ENCODE measurements at regions not wholly inside any gene's neighbourhood (a gene's known extent, or its start where the extent isn't known, plus 50 kb on each side); places are given as distances from the start of the nearest gene placed in this dataset.
A peak's percentile ranks its signal among the peaks of the same experiment; 100 is the strongest.

DNA sequence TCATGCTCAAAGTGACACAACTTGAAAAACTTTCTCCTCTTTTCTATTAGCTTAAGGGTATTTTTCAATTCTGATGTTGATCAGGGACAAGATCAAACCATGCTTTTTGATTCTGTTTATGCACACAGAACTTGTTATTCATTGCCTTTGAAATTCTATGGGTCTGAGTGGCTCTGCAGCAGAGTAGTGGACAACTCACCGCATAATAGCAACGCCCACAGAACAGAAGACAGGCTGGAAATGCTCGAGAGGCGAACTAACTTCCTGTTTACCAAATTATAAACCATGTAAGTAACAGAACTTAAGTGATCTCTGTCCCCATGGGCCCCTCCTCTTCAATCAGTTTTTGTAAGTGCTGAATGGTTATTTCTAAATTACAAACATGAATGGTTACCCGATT, 131.2 kb downstream of the CBLN2 start (continued):
- TF ChIP-seq, protein P1, sequence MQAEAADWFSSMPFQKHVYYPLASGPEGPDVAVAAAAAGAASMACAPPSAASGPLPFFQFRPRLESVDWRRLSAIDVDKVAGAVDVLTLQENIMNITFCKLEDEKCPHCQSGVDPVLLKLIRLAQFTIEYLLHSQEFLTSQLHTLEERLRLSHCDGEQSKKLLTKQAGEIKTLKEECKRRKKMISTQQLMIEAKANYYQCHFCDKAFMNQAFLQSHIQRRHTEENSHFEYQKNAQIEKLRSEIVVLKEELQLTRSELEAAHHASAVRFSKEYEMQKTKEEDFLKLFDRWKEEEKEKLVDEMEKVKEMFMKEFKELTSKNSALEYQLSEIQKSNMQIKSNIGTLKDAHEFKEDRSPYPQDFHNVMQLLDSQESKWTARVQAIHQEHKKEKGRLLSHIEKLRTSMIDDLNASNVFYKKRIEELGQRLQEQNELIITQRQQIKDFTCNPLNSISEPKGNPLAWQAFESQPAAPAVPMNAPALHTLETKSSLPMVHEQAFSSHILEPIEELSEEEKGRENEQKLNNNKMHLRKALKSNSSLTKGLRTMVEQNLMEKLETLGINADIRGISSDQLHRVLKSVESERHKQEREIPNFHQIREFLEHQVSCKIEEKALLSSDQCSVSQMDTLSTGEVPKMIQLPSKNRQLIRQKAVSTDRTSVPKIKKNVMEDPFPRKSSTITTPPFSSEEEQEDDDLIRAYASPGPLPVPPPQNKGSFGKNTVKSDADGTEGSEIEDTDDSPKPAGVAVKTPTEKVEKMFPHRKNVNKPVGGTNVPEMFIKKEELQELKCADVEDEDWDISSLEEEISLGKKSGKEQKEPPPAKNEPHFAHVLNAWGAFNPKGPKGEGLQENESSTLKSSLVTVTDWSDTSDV (CRISPR knock-in tag; IDR thresholded peaks at IDR 0.05): no peak

GRCh38 chr18:72411261-72411660, 132.9 kb downstream of the CBLN2 start:
- CTCF ChIA-PET (ENCODE audit: low intra/inter-chr PET ratio, low total read pairs): no interaction called here
- no TSS peak for BruUV-seq (replicated peaks)
- Histone ChIP-seq H3K4me3 (replicated peaks in 1 of 3; ENCODE audit: insufficient read depth in 1 of 3, low read depth in 2 of 3, low read length in 3 of 3) (no peak overlapping the region), H3K27ac (ENCODE audit: extremely low read length, insufficient read depth, low read length) (no peak overlapping the region), H3K9ac (ENCODE audit: insufficient read depth, low read depth, low read length) (no peak overlapping the region), H3K9me3 (ENCODE audit: low read length) (peaks cover 14% of the 10 kb centered on the region; the same call in 1 of the 2 replicates), H3K4me1 (ENCODE audit: insufficient read depth, low read length) (no peaks in the 10 kb centered on the region), H3K27me3 (ENCODE audit: control insufficient read depth in 1 of 2, insufficient read depth in 2 of 2, low read length in 2 of 2) (no peaks in the 10 kb centered on the region), H3K79me2 (ENCODE audit: insufficient read depth, low read length) (no peaks in the 10 kb centered on the region), H3K4me2 (ENCODE audit: low read depth, low read length) (no peak overlapping the region), H4K20me1 (ENCODE audit: insufficient read depth, low read length) (no peaks in the 10 kb centered on the region), H2AFZ (ENCODE audit: low read length) (no peak overlapping the region), H3K36me3 (replicated peaks in 1 of 2; ENCODE audit: control insufficient read depth in 1 of 2, insufficient read depth in 2 of 2, low read length in 2 of 2) (no peaks in the 10 kb centered on the region)
- DNase-seq (ENCODE audit: low spot score) (no peak), ATAC-seq (no peak), FAIRE-seq (no peak)
- TF ChIP-seq ZNF234 (CRISPR knock-in tag; conservative IDR thresholded peaks at IDR 0.05): no peak
- no peak for TF ChIP-seq MZF1 (CRISPR knock-in tag; IDR thresholded peaks at IDR 0.05; ENCODE audit: borderline replicate concordance)
- POLR2A ChIA-PET: no interaction called here
- in situ Hi-C loops (cut with HindIII; ENCODE audit: extremely low pct_ligation_motif_present, low pct_unique_long_range_greater_than_20kb) (no loop called here), intact Hi-C loops (cut with micrococcal nuclease; ENCODE audit: unreplicated experiment) (no loop called here)
- WGBS (ENCODE audit: low lambda C conversion rate): 1% methylated on average over 5 of the region's 5 CpGs

- no TSS peak for BruUV-seq (replicated peaks)
- Histone ChIP-seq H3K36me3 (replicated peaks in 1 of 2; ENCODE audit: control insufficient read depth in 1 of 2, insufficient read depth in 2 of 2, low read length in 2 of 2) (no peaks in the 10 kb centered on the region), H3K4me2 (ENCODE audit: low read depth, low read length) (no peak overlapping the region), H3K9ac (ENCODE audit: insufficient read depth, low read depth, low read length) (no peak overlapping the region), H3K4me1 (ENCODE audit: insufficient read depth, low read length) (no peaks in the 10 kb centered on the region), H3K4me3 (replicated peaks in 1 of 3; ENCODE audit: insufficient read depth in 1 of 3, low read depth in 2 of 3, low read length in 3 of 3) (no peak overlapping the region), H3K79me2 (ENCODE audit: insufficient read depth, low read length) (no peaks in the 10 kb centered on the region), H2AFZ (ENCODE audit: low read length) (no peak overlapping the region), H3K9me3 (ENCODE audit: low read length) (peaks cover 14% of the 10 kb centered on the region; the same call in 1 of the 2 replicates), H3K27me3 (ENCODE audit: control insufficient read depth in 1 of 2, insufficient read depth in 2 of 2, low read length in 2 of 2) (no peaks in the 10 kb centered on the region), H4K20me1 (ENCODE audit: insufficient read depth, low read length) (no peaks in the 10 kb centered on the region), H3K27ac (ENCODE audit: extremely low read length, insufficient read depth, low read length) (no peak overlapping the region)
- no peak for FAIRE-seq
- intact Hi-C loops (cut with micrococcal nuclease; ENCODE audit: unreplicated experiment): no loop called here
- ATAC-seq: no peak
- TF ChIP-seq NRL (CRISPR knock-in tag; IDR thresholded peaks at IDR 0.05; ENCODE audit: borderline replicate concordance) (no peak), MAFK (conservative IDR thresholded peaks at IDR 0.05 in 1 of 2, IDR thresholded peaks at IDR 0.05 in 1 of 2; ENCODE audit: low read length in 2 of 2) (peak; percentile 76 to 79), IRF2 (CRISPR knock-in tag; IDR thresholded peaks at IDR 0.05) (no peak), MAFF (IDR thresholded peaks at IDR 0.05; ENCODE audit: low read depth, low read length) (peak; percentile 76), MED1 (CRISPR knock-in tag; IDR thresholded peaks at IDR 0.05) (no peak), CHD2 (IDR thresholded peaks at IDR 0.05; ENCODE audit: low read depth, low read length) (no peak), GABPA (IDR thresholded peaks at IDR 0.05; ENCODE audit: low read depth, low read length) (no peak), GABPA (CRISPR knock-in tag; IDR thresholded peaks at IDR 0.05; ENCODE audit: low read depth) (no peak), TEAD3 (CRISPR knock-in tag; optimal IDR thresholded peaks at IDR 0.05; ENCODE audit: borderline replicate concordance) (no peak), ZNF260 (CRISPR knock-in tag; IDR thresholded peaks at IDR 0.05; ENCODE audit: borderline replicate concordance, low read depth) (no peak), CBX5 (CRISPR knock-in tag; IDR thresholded peaks at IDR 0.05; ENCODE audit: borderline replicate concordance) (no peak)
- in situ Hi-C loops (cut with HindIII; ENCODE audit: extremely low pct_ligation_motif_present, low pct_unique_long_range_greater_than_20kb): no loop called here
- ChIA-PET POLR2A (no interaction called here), CTCF (ENCODE audit: low intra/inter-chr PET ratio, low total read pairs) (no interaction called here)
- DNase-seq (ENCODE audit: low spot score): no peak
- 7% methylated on average over 1 of the region's 1 CpG for WGBS (ENCODE audit: low lambda C conversion rate)
These were observed 133.7 kb downstream of the CBLN2 start for GRCh38 chr18:72410399-72410798.

All from HepG2 (cell line).